H1 (cell line): ENCODE measurements at regions not wholly inside any gene's neighbourhood (a gene's known extent, or its start where the extent isn't known, plus 50 kb on each side); places are given as distances from the start of the nearest gene placed in this dataset.

Experiments used
- CTCF ChIA-PET: fragments of 300-600 bp; sonication (Branson Sonifier 250); formaldehyde crosslinking; loops from one replicate; lab custom pipeline; 2021; ENCODE audit not compliant: partially characterized antibody; lab: Charles Lee
- POLR2A ChIA-PET: fragments of 300-600 bp; sonication (Branson Sonifier 250); formaldehyde crosslinking; loops from one replicate; lab custom pipeline; 2021; ENCODE audit warnings: inconsistent platforms; ENCODE audit not compliant: partially characterized antibody; lab: Charles Lee
- DNase-seq, 2 experiments: peaks; one replicate each; pipeline versions ENCODE4 v3.0.0 to v3.0.0-alpha.2; 2010 to 2022; ENCODE audit warnings: low spot score in 2 of 2, low read depth in 1 of 2, mixed read lengths in 1 of 2
- FAIRE-seq: peaks from 2 replicates; lab custom pipeline; 2011; peaks lifted over from hg19 to GRCh38; lab: Jason Lieb, UNC
- H2AFZ ChIP-seq: 2 replicates; pipeline ENCODE4 v1.8.1; 2012; ENCODE audit warnings: low read length, inconsistent platforms
- H2AK5ac ChIP-seq: 2 replicates; pipeline ENCODE4 v1.6.1; 2013; ENCODE audit warnings: low read depth, low read length
- H2BK120ac ChIP-seq: replicated peaks from 2 replicates; pipeline ENCODE3; 2013; ENCODE audit warnings: low read depth, low read length, inconsistent platforms
- H2BK12ac ChIP-seq: 2 replicates; pipeline ENCODE4 v1.6.1; 2013; ENCODE audit warnings: low read depth, low read length
- H2BK15ac ChIP-seq: 2 replicates; pipeline ENCODE4 v1.6.1; 2013; ENCODE audit warnings: low read length
- H2BK20ac ChIP-seq: 2 replicates; pipeline ENCODE4 v1.6.1; 2013; ENCODE audit warnings: low read length
- H2BK5ac ChIP-seq: 2 replicates; pipeline ENCODE4 v1.6.1; 2013; ENCODE audit warnings: low read depth, low read length
- H3K14ac ChIP-seq: 2 replicates; pipeline ENCODE4 v1.6.1; 2013; ENCODE audit warnings: inconsistent platforms; ENCODE audit not compliant: insufficient read length
- H3K18ac ChIP-seq: 2 replicates; pipeline ENCODE4 v1.6.1; 2013; ENCODE audit warnings: low read length; ENCODE audit errors: extremely low read depth
- H3K23ac ChIP-seq: 2 replicates; pipeline ENCODE4 v1.6.1; 2013; ENCODE audit warnings: inconsistent platforms; ENCODE audit not compliant: insufficient read length
- H3K23me2 ChIP-seq: 2 replicates; pipeline ENCODE4 v1.6.1; 2013; ENCODE audit warnings: low read depth, low read length
- H3K27ac ChIP-seq: 2 replicates; pipeline ENCODE4 v1.6.1; 2011; ENCODE audit warnings: low read depth, low read length, inconsistent platforms
- H3K27me3 ChIP-seq, 4 experiments: replicated peaks in 1 of 4; 1 replicate in 1 of 4; 2 replicates in 3 of 4; pipeline versions ENCODE4 v1.6.1 to v1.8.1; 2011 to 2013; ENCODE audit warnings: low read length in 3 of 4, mild to moderate bottlenecking in 3 of 4, inconsistent platforms in 2 of 4, mixed read lengths in 2 of 4, moderate library complexity in 1 of 4; ENCODE audit not compliant: control insufficient read depth in 3 of 4, insufficient read depth in 3 of 4; ENCODE audit errors: extremely low read depth in 1 of 4
- H3K36me3 ChIP-seq, 4 experiments: 2 replicates each; pipeline versions ENCODE4 v1.6.1 to v1.8.1; 2011 to 2013; ENCODE audit warnings: mild to moderate bottlenecking in 4 of 4, low read length in 3 of 4, moderate library complexity in 2 of 4, control low read depth in 1 of 4, inconsistent platforms in 1 of 4; ENCODE audit not compliant: insufficient read depth in 4 of 4, control insufficient read depth in 2 of 4
- H3K4ac ChIP-seq: replicated peaks from 2 replicates; pipeline ENCODE3; 2013; ENCODE audit warnings: low read length, low read depth, mixed read lengths, inconsistent platforms; ENCODE audit not compliant: insufficient read length
- H3K4me1 ChIP-seq, 4 experiments: replicated peaks in 1 of 4; 1 replicate in 1 of 4; 2 replicates in 3 of 4; pipeline versions ENCODE4 v1.6.1 to v1.8.1; 2011 to 2013; ENCODE audit warnings: low read length in 3 of 4, inconsistent platforms in 2 of 4, mixed read lengths in 1 of 4; ENCODE audit not compliant: insufficient read depth in 4 of 4, control insufficient read depth in 3 of 4
- H3K4me2 ChIP-seq, 2 experiments: 2 replicates each; pipeline versions ENCODE4 v1.6.1 to v1.8.1; 2011 to 2013; ENCODE audit warnings: low read depth in 2 of 2, low read length in 2 of 2, control low read depth in 1 of 2, inconsistent platforms in 1 of 2, mild to moderate bottlenecking in 1 of 2; ENCODE audit not compliant: insufficient read depth in 1 of 2
- H3K4me3 ChIP-seq, 4 experiments: fragments of 200-600, 300-600 bp in 1 of 4; sonication (generic), shearing (Covaris generic), sonication (Bioruptor Twin) in 1 of 4; 2 replicates each; pipeline versions ENCODE4 v1.5.1 to v1.8.1; 2011 to 2016; ENCODE audit warnings: low read length in 4 of 4, low read depth in 3 of 4, control low read depth in 2 of 4, inconsistent platforms in 2 of 4, mild to moderate bottlenecking in 2 of 4, mixed read lengths in 1 of 4, moderate library complexity in 1 of 4; ENCODE audit not compliant: insufficient read depth in 2 of 4; ENCODE audit errors: extremely low read depth in 1 of 4
- H3K56ac ChIP-seq: replicated peaks from 2 replicates; pipeline ENCODE3; 2013; ENCODE audit warnings: low read depth, mild to moderate bottlenecking, mixed read lengths, low read length, inconsistent platforms; ENCODE audit not compliant: insufficient read length
- H3K79me1 ChIP-seq: 2 replicates; pipeline ENCODE4 v1.6.1; 2013; ENCODE audit warnings: low read depth, low read length, control low read depth
- H3K79me2 ChIP-seq, 2 experiments: 2 replicates each; pipeline versions ENCODE4 v1.6.1 to v1.8.1; 2012 to 2013; ENCODE audit warnings: low read length in 2 of 2, mild to moderate bottlenecking in 2 of 2, inconsistent platforms in 1 of 2; ENCODE audit not compliant: insufficient read depth in 2 of 2, control insufficient read depth in 1 of 2
- H3K9ac ChIP-seq, 4 experiments: replicated peaks in 1 of 4; 1 replicate in 1 of 4; 2 replicates in 3 of 4; pipeline versions ENCODE4 v1.6.1 to v1.8.1; 2011 to 2013; ENCODE audit warnings: low read depth in 3 of 4, low read length in 3 of 4, control low read depth in 2 of 4, mild to moderate bottlenecking in 2 of 4, moderate library complexity in 2 of 4, inconsistent platforms in 1 of 4; ENCODE audit errors: extremely low read depth in 1 of 4
- H3K9me3 ChIP-seq, 2 experiments: 2 replicates each; pipeline versions ENCODE4 v1.6.1 to v1.8.1; 2012 to 2013; ENCODE audit warnings: mild to moderate bottlenecking in 2 of 2, moderate library complexity in 2 of 2, control low read depth in 1 of 2, inconsistent platforms in 1 of 2, low read depth in 1 of 2, low read length in 1 of 2, mixed read lengths in 1 of 2; ENCODE audit not compliant: insufficient read depth in 2 of 2
- H4K20me1 ChIP-seq, 2 experiments: replicated peaks in 1 of 2; 2 replicates each; pipeline versions ENCODE3 to v1.8.1; 2011 to 2013; ENCODE audit warnings: inconsistent platforms in 2 of 2, low read length in 2 of 2, mild to moderate bottlenecking in 1 of 2; ENCODE audit not compliant: insufficient read depth in 2 of 2, control insufficient read depth in 1 of 2
- H4K5ac ChIP-seq: 2 replicates; pipeline ENCODE4 v1.6.1; 2013; ENCODE audit warnings: low read length, low read depth, mixed read lengths, inconsistent platforms; ENCODE audit not compliant: insufficient read length
- H4K8ac ChIP-seq: 2 replicates; pipeline ENCODE4 v1.8.0; 2013; ENCODE audit warnings: mild to moderate bottlenecking, moderate library complexity, low read length, inconsistent platforms; ENCODE audit not compliant: insufficient read depth; ENCODE audit errors: extremely low read depth
- H4K91ac ChIP-seq: replicated peaks from 2 replicates; pipeline ENCODE3; 2013; ENCODE audit warnings: low read length, mixed read lengths, inconsistent platforms; ENCODE audit not compliant: insufficient read length
- CHD1 ChIP-seq: IDR thresholded peaks from 2 replicates; pipeline ENCODE4 v1.6.1; 2012; ENCODE audit warnings: low read depth, low read length, improper control_type of control experiment
- EP300 ChIP-seq, 2 experiments: IDR thresholded peaks; 1 replicate in 1 of 2; 2 replicates in 1 of 2; pipeline ENCODE4 v1.6.1; 2011 to 2012; ENCODE audit warnings: low read depth in 2 of 2, low read length in 2 of 2, mild to moderate bottlenecking in 2 of 2, borderline replicate concordance in 1 of 2, inconsistent platforms in 1 of 2, moderate library complexity in 1 of 2
- JUN ChIP-seq: IDR thresholded peaks from 2 replicates; pipeline ENCODE4 v1.6.1; 2011; ENCODE audit warnings: low read depth, mild to moderate bottlenecking, improper control_type of control experiment, low read length
- RAD21 ChIP-seq, 2 experiments: IDR thresholded peaks in 1 of 2; conservative IDR thresholded peaks in 1 of 2; 2 replicates each; pipeline ENCODE4 v1.6.1; 2011; ENCODE audit warnings: low read depth in 2 of 2, low read length in 2 of 2, improper control_type of control experiment in 1 of 2, inconsistent platforms in 1 of 2, mild to moderate bottlenecking in 1 of 2, moderate library complexity in 1 of 2
- SP2 ChIP-seq: IDR thresholded peaks from 2 replicates; pipeline ENCODE4 v1.6.1; 2012; ENCODE audit warnings: mild to moderate bottlenecking, low read length, inconsistent platforms
- WGBS, 2 experiments: shearing (Covaris generic) in 1 of 2; methylation state at CpG; one replicate each; pipeline versions ENCODE4 v1.1.6 to v1.1.7; 2013 to 2015; ENCODE audit warnings: low lambda C conversion rate in 2 of 2, mixed read lengths in 2 of 2, inconsistent platforms in 1 of 2, low coverage in 1 of 2, missing lambda C conversion rate in 1 of 2; ENCODE audit not compliant: insufficient replicate concordance in 2 of 2, insufficient coverage in 1 of 2, insufficient read length in 1 of 2; ENCODE audit errors: extremely low coverage in 1 of 2, missing lambda C conversion rate in 1 of 2; 5-methylcytosine and 5-hydroxymethylcytosine counted together

DNA sequence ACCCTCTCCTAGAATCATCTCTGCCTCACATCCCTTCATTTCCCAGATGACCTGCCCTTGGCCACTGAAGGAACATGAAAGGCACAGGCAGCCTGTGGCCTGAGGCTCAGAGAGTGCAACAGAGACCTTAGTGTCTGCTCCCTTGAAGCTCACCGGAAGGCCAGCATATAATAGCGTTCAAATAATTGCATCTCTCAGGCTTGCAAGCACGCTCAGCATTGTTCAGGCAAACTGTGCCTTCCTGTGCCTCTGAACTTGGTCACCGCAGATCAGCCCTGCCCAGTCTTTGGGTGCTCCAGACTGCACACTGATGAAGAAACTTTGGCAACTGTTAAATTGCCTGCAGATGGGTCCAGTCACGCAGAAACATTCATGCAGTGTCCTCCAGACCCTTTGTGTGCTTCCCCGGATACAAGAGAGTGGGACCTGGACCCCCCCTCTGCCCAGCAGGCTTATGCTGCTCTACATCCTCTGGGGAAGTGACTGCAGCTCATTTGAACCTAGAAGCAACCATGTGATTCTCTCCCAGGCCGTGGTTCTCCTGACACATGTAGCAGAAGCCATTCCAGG is 216.0 kb upstream of the ANKRD55 start:
- H3K4me2 ChIP-seq: no peak overlapping the region
- no peak overlapping the region for H4K8ac ChIP-seq
- H2BK5ac ChIP-seq: no peak overlapping the region
- H2BK15ac ChIP-seq: no peak overlapping the region
- H3K23me2 ChIP-seq: no peaks in the 10 kb centered on the region
- POLR2A ChIA-PET: no interaction called here
- H3K9me3 ChIP-seq: no peaks in the 10 kb centered on the region
- no peaks in the 10 kb centered on the region for H3K79me2 ChIP-seq
- H4K20me1 ChIP-seq: no peaks in the 10 kb centered on the region
- no peak overlapping the region for H4K5ac ChIP-seq
- H3K14ac ChIP-seq: no peak overlapping the region
- H2BK12ac ChIP-seq: no peak overlapping the region
- H2AK5ac ChIP-seq: no peak overlapping the region
- WGBS, 2 experiments: 96% methylated on average over 7 of the region's 7 CpGs; no CpG with 5 or more reads in 1 of the 2 experiments
- no peak overlapping the region; the same call in 1 of the 2 replicates for H2AFZ ChIP-seq
- H2BK120ac ChIP-seq: no peak overlapping the region
- CTCF ChIA-PET: interaction anchor here (0.7 to 1.3 kb wide), 2 partner anchors 177 to 409 kb away, joined by 3 read pairs; no protein-coding TSS in a partner anchor
- no peak overlapping the region for H3K4me3 ChIP-seq
- H3K27me3 ChIP-seq: no peaks in the 10 kb centered on the region
- no peaks in the 10 kb centered on the region for H3K36me3 ChIP-seq
- no peak overlapping the region for H2BK20ac ChIP-seq
- H4K91ac ChIP-seq: no peak overlapping the region
- no peak overlapping the region for H3K18ac ChIP-seq
- H3K56ac ChIP-seq: no peak overlapping the region
- H3K9ac ChIP-seq: no peak overlapping the region
- no peak for FAIRE-seq
- no peak for TF ChIP-seq JUN
- TF ChIP-seq EP300 (IDR thresholded peaks at IDR 0.05; ENCODE audit: borderline replicate concordance in 1 of 2, low read depth in 2 of 2, low read length in 2 of 2): no peak
- no peak for TF ChIP-seq CHD1
- no peak for TF ChIP-seq SP2
- TF ChIP-seq RAD21 (IDR thresholded peaks at IDR 0.05 in 1 of 2, conservative IDR thresholded peaks at IDR 0.05 in 1 of 2; ENCODE audit: low read depth in 2 of 2, low read length in 2 of 2): no peak
- H3K23ac ChIP-seq: no peak overlapping the region
- H3K4ac ChIP-seq: no peak overlapping the region
- H3K79me1 ChIP-seq: no peaks in the 10 kb centered on the region
- DNase-seq: no peak
- H3K4me1 ChIP-seq: no peaks in the 10 kb centered on the region
- no peak overlapping the region; the same call in 1 of the 2 replicates for H3K27ac ChIP-seq
